H9 (cell line): ENCODE measurements at regions not wholly inside any gene's neighbourhood (a gene's known extent, or its start where the extent isn't known, plus 50 kb on each side); places are given as distances from the start of the nearest gene placed in this dataset.

Experiments
- DNase-seq: peaks from one replicate; pipeline ENCODE4 v3.0.0-alpha.2; 2017
- H2AFZ ChIP-seq: one replicate; pipeline ENCODE4 v1.6.1; 2013; ENCODE audit warnings: mild to moderate bottlenecking, low read length, control low read depth, moderate library complexity
- H2AK5ac ChIP-seq: 2 replicates; pipeline ENCODE4 v1.6.1; 2013; ENCODE audit warnings: low read length, control low read depth, mixed read lengths; ENCODE audit not compliant: insufficient read length
- H2BK120ac ChIP-seq: one replicate; pipeline ENCODE4 v1.6.1; 2013; ENCODE audit warnings: low read depth, mild to moderate bottlenecking, low read length, control low read depth, inconsistent platforms; ENCODE audit not compliant: poor library complexity, severe bottlenecking
- H2BK12ac ChIP-seq: 2 replicates; pipeline ENCODE4 v1.6.1; 2013; ENCODE audit warnings: low read length, control low read depth, mixed read lengths, low read depth; ENCODE audit not compliant: insufficient read length
- H2BK15ac ChIP-seq: 2 replicates; pipeline ENCODE4 v1.6.1; 2013; ENCODE audit warnings: low read depth, low read length, control low read depth
- H2BK20ac ChIP-seq: one replicate; pipeline ENCODE4 v1.6.1; 2013; ENCODE audit warnings: low read depth, mild to moderate bottlenecking, low read length, control low read depth, inconsistent platforms; ENCODE audit not compliant: poor library complexity, severe bottlenecking
- H2BK5ac ChIP-seq: 2 replicates; pipeline ENCODE4 v1.6.1; 2013; ENCODE audit warnings: low read length, control low read depth, mixed read lengths; ENCODE audit not compliant: insufficient read length
- H3K14ac ChIP-seq: 2 replicates; pipeline ENCODE4 v1.6.1; 2013; ENCODE audit warnings: low read length, control low read depth; ENCODE audit not compliant: insufficient read depth
- H3K18ac ChIP-seq: 2 replicates; pipeline ENCODE4 v1.6.1; 2013; ENCODE audit warnings: low read depth, mild to moderate bottlenecking, mixed read lengths, low read length, control low read depth; ENCODE audit not compliant: insufficient read length
- H3K23ac ChIP-seq: 2 replicates; pipeline ENCODE4 v1.6.1; 2013; ENCODE audit warnings: low read length, control low read depth, mixed read lengths, low read depth; ENCODE audit not compliant: insufficient read length
- H3K23me2 ChIP-seq: 2 replicates; pipeline ENCODE4 v1.6.1; 2013; ENCODE audit warnings: low read depth, mild to moderate bottlenecking, mixed read lengths, low read length, control low read depth; ENCODE audit not compliant: insufficient read length, poor library complexity, severe bottlenecking
- H3K27ac ChIP-seq: 2 replicates; pipeline ENCODE4 v1.5.1; 2013; ENCODE audit warnings: low read length, control low read depth, mixed read lengths, low read depth; ENCODE audit not compliant: insufficient read length
- H3K27me3 ChIP-seq: 2 replicates; pipeline ENCODE4 v1.6.1; 2013; ENCODE audit warnings: low read length, control low read depth, inconsistent platforms; ENCODE audit not compliant: insufficient read depth
- H3K4ac ChIP-seq: 2 replicates; pipeline ENCODE4 v1.6.1; 2013; ENCODE audit warnings: low read depth, mild to moderate bottlenecking, control low read depth, inconsistent platforms, low read length, moderate library complexity
- H3K4me1 ChIP-seq: 2 replicates; pipeline ENCODE4 v1.6.1; 2013; ENCODE audit warnings: low read length, control low read depth, inconsistent platforms; ENCODE audit not compliant: insufficient read depth
- H3K4me2 ChIP-seq: 2 replicates; pipeline ENCODE4 v1.6.1; 2013; ENCODE audit warnings: low read length, control low read depth, mixed read lengths; ENCODE audit not compliant: insufficient read length, insufficient read depth
- H3K56ac ChIP-seq: 2 replicates; pipeline ENCODE4 v1.6.1; 2013; ENCODE audit warnings: low read depth, mild to moderate bottlenecking, mixed read lengths, low read length, control low read depth; ENCODE audit not compliant: insufficient read length
- H3K79me1 ChIP-seq: 2 replicates; pipeline ENCODE4 v1.6.1; 2013; ENCODE audit warnings: low read depth, mild to moderate bottlenecking, moderate library complexity, low read length, control low read depth, inconsistent platforms; ENCODE audit not compliant: insufficient read depth, poor library complexity, severe bottlenecking
- H3K79me2 ChIP-seq: 2 replicates; pipeline ENCODE4 v1.6.1; 2013; ENCODE audit warnings: low read length, control low read depth, inconsistent platforms; ENCODE audit not compliant: insufficient read depth
- H3K9ac ChIP-seq: 2 replicates; pipeline ENCODE4 v1.6.1; 2013; ENCODE audit warnings: low read length, control low read depth, mixed read lengths; ENCODE audit not compliant: insufficient read length; ENCODE audit errors: extremely low read depth
- H3K9me3 ChIP-seq: one replicate; pipeline ENCODE4 v1.6.1; 2013; ENCODE audit warnings: low read depth, low read length, inconsistent platforms; ENCODE audit not compliant: control insufficient read depth
- H3T11ph ChIP-seq: one replicate; pipeline ENCODE4 v1.6.1; 2013; ENCODE audit warnings: mild to moderate bottlenecking, low read length, control low read depth, inconsistent platforms
- H4K20me1 ChIP-seq: one replicate; pipeline ENCODE4 v1.6.1; 2013; ENCODE audit not compliant: control insufficient read depth, insufficient read length, insufficient read depth
- H4K5ac ChIP-seq: 2 replicates; pipeline ENCODE4 v1.6.1; 2013; ENCODE audit warnings: low read depth, mild to moderate bottlenecking, mixed read lengths, low read length, control low read depth; ENCODE audit not compliant: insufficient read length
- H4K8ac ChIP-seq: replicated peaks from 2 replicates; pipeline ENCODE4 v1.6.1; 2013; ENCODE audit warnings: low read length, control low read depth, mixed read lengths, low read depth; ENCODE audit not compliant: insufficient read length
- H4K91ac ChIP-seq: 2 replicates; pipeline ENCODE4 v1.6.1; 2013; ENCODE audit warnings: low read depth, mild to moderate bottlenecking, moderate library complexity, mixed read lengths, low read length, control low read depth; ENCODE audit not compliant: insufficient read length
- H3K27ac Mint-ChIP-seq, 3 experiments: 2 replicates in 2 of 3; 3 replicates in 1 of 3; pipeline ENCODE4 v1.8.0; 2020 to 2021; ENCODE audit warnings: mixed read lengths in 3 of 3, mild to moderate bottlenecking in 1 of 3, moderate library complexity in 1 of 3
- H3K27me3 Mint-ChIP-seq: 2 replicates; pipeline ENCODE4 v1.8.0; 2021; ENCODE audit warnings: low read depth, mild to moderate bottlenecking, moderate library complexity, mixed read lengths
- H3K36me3 Mint-ChIP-seq, 3 experiments: 2 replicates in 2 of 3; 3 replicates in 1 of 3; pipeline ENCODE4 v1.8.0; 2020 to 2021; ENCODE audit warnings: low read depth in 3 of 3, mixed read lengths in 3 of 3; ENCODE audit not compliant: insufficient read depth in 1 of 3
- H3K4me1 Mint-ChIP-seq, 2 experiments: 2 replicates each; pipeline ENCODE4 v1.8.0; 2020; ENCODE audit warnings: mixed read lengths in 2 of 2
- H3K4me3 Mint-ChIP-seq, 2 experiments: 2 replicates in 1 of 2; 3 replicates in 1 of 2; pipeline ENCODE4 v1.8.0; 2020 to 2021; ENCODE audit warnings: mild to moderate bottlenecking in 2 of 2, mixed read lengths in 2 of 2, moderate library complexity in 1 of 2
- H3K9me3 Mint-ChIP-seq, 2 experiments: 2 replicates in 1 of 2; 3 replicates in 1 of 2; pipeline ENCODE4 v1.8.0; 2020; ENCODE audit warnings: mild to moderate bottlenecking in 2 of 2, mixed read lengths in 2 of 2, moderate library complexity in 1 of 2
- CTCF ChIP-seq: fragments of 200-600 bp; sonication (generic); conservative IDR thresholded peaks from 3 replicates; pipeline ENCODE4 v1.8.0; 2021; ENCODE audit warnings: antibody characterized with exemption, mild to moderate bottlenecking
- WGBS: extraction: QIAGEN DNeasy Blood & Tissue Kit; methylation state at CpG from one replicate; pipeline ENCODE4 v1.1.7; 2013; ENCODE audit warnings: missing lambda C conversion rate, low lambda C conversion rate, mixed read lengths; ENCODE audit not compliant: insufficient read length; ENCODE audit errors: extremely low coverage; 5-methylcytosine and 5-hydroxymethylcytosine counted together

GRCh38 chr4:156217236-156217635 is 263.6 kb upstream of the CTSO start:
- Histone ChIP-seq H3K4me2 (no peak overlapping the region), H2AK5ac (no peak overlapping the region), H3K4ac (no peak overlapping the region), H2BK120ac (no peak overlapping the region), H3T11ph (no peak overlapping the region), H2AFZ (no peak overlapping the region), H3K9ac (no peak overlapping the region), H4K91ac (no peak overlapping the region), H2BK12ac (no peak overlapping the region), H3K27me3 (no peaks in the 10 kb centered on the region), H4K5ac (no peak overlapping the region), H3K4me1 (no peaks in the 10 kb centered on the region), H2BK5ac (no peak overlapping the region), H2BK15ac (no peak overlapping the region), H3K56ac (no peak overlapping the region), H3K18ac (no peak overlapping the region), H3K79me2 (no peaks in the 10 kb centered on the region), H3K23ac (no peak overlapping the region), H2BK20ac (no peak overlapping the region), H3K23me2 (no peaks in the 10 kb centered on the region), H3K14ac (no peak overlapping the region), H3K9me3 (no peaks in the 10 kb centered on the region), H3K79me1 (no peaks in the 10 kb centered on the region), H4K8ac (no peak overlapping the region), H3K27ac (no peak overlapping the region), H4K20me1 (no peaks in the 10 kb centered on the region)
- DNase-seq, result no peak
- Mint-ChIP-seq H3K27me3 (no peaks in the 10 kb centered on the region), H3K9me3 (peaks cover 19% of the 10 kb centered on the region in 2 experiments), H3K27ac (no peak overlapping the region), H3K36me3 (peaks cover 8 to 20% (median 10%) of the 10 kb centered on the region in 3 experiments; a peak in 6 of 7 replicates), H3K4me3 (no peak overlapping the region), H3K4me1 (peaks cover 7% of the 10 kb centered on the region in 2 experiments)
- no CpG with 5 or more reads among the region's 1 CpG for WGBS
- TF ChIP-seq CTCF, result no peak
